Neural crest cell (in vitro differentiated cells): ENCODE measurements at regions not wholly inside any gene's neighbourhood (a gene's known extent, or its start where the extent isn't known, plus 50 kb on each side); places are given as distances from the start of the nearest gene placed in this dataset.

ENCODE experiments used
- DNase-seq: peaks from one replicate; pipeline ENCODE4 v3.0.0; 2021; ENCODE audit warnings: low read depth, mixed read lengths, low spot score
- H3K27ac Mint-ChIP-seq: one replicate; pipeline ENCODE4 v1.8.0; 2021; ENCODE audit warnings: mild to moderate bottlenecking, mixed read lengths; ENCODE audit not compliant: unreplicated experiment
- H3K27me3 Mint-ChIP-seq: 2 replicates; pipeline ENCODE4 v1.8.0; 2021; ENCODE audit warnings: low read depth, mild to moderate bottlenecking, mixed read lengths
- H3K36me3 Mint-ChIP-seq: 2 replicates; pipeline ENCODE4 v1.8.0; 2021; ENCODE audit warnings: low read depth, mild to moderate bottlenecking, mixed read lengths
- H3K4me1 Mint-ChIP-seq: 2 replicates; pipeline ENCODE4 v1.8.0; 2021; ENCODE audit warnings: mixed read lengths
- H3K4me3 Mint-ChIP-seq: one replicate; pipeline ENCODE4 v1.8.0; 2021; ENCODE audit warnings: mild to moderate bottlenecking, mixed read lengths
- H3K9me3 Mint-ChIP-seq: 2 replicates; pipeline ENCODE4 v1.8.0; 2021; ENCODE audit warnings: mixed read lengths
- CTCF ChIP-seq: fragments of 200-600 bp; sonication (generic); conservative IDR thresholded peaks from 2 replicates; pipeline ENCODE4 v1.5.0; 2021; ENCODE audit warnings: antibody characterized with exemption, mild to moderate bottlenecking

GRCh38 chr4:163673848-163674697 lies 179.6 kb downstream of the TMA16 start:
- no peak overlapping the region for H3K27ac Mint-ChIP-seq
- DNase-seq = no peak
- no peaks in the 10 kb centered on the region for H3K27me3 Mint-ChIP-seq
- H3K9me3 Mint-ChIP-seq = peaks cover 4% of the 10 kb centered on the region
- TF ChIP-seq CTCF = no peak
- no peaks in the 10 kb centered on the region for H3K36me3 Mint-ChIP-seq
- no peaks in the 10 kb centered on the region for H3K4me1 Mint-ChIP-seq
- H3K4me3 Mint-ChIP-seq = no peak overlapping the region

GRCh38 chr4:163679189-163679588 lies 184.7 kb downstream of the TMA16 start:
- Mint-ChIP-seq H3K36me3 (no peaks in the 10 kb centered on the region), H3K27me3 (no peaks in the 10 kb centered on the region), H3K4me1 (no peaks in the 10 kb centered on the region), H3K9me3 (no peaks in the 10 kb centered on the region), H3K27ac (no peak overlapping the region), H3K4me3 (no peak overlapping the region)
- TF ChIP-seq CTCF = peak; percentile 21
- no peak for DNase-seq

- Mint-ChIP-seq H3K9me3 (no peaks in the 10 kb centered on the region), H3K36me3 (no peaks in the 10 kb centered on the region), H3K4me1 (no peaks in the 10 kb centered on the region), H3K4me3 (no peak overlapping the region), H3K27ac (no peak overlapping the region), H3K27me3 (no peaks in the 10 kb centered on the region)
- no peak for DNase-seq
- TF ChIP-seq CTCF = no peak
Measured at GRCh38 chr4:163680386-163681098, 186.1 kb downstream of the TMA16 start.

- H3K9me3 Mint-ChIP-seq = no peaks in the 10 kb centered on the region
- no peaks in the 10 kb centered on the region for H3K36me3 Mint-ChIP-seq
- no peak overlapping the region for H3K4me3 Mint-ChIP-seq
- no peaks in the 10 kb centered on the region for H3K27me3 Mint-ChIP-seq
- peak; percentile 70 for TF ChIP-seq CTCF
- no peaks in the 10 kb centered on the region for H3K4me1 Mint-ChIP-seq
- no peak overlapping the region for H3K27ac Mint-ChIP-seq
- peak; percentile 7 for DNase-seq
Measured at GRCh38 chr4:163681208-163681821, 186.8 kb downstream of the TMA16 start.

GRCh38 chr4:163688856-163689255 lies 194.4 kb downstream of the TMA16 start:
- H3K27ac Mint-ChIP-seq = no peak overlapping the region
- H3K4me3 Mint-ChIP-seq = no peak overlapping the region
- TF ChIP-seq CTCF = no peak
- H3K36me3 Mint-ChIP-seq = no peaks in the 10 kb centered on the region
- H3K4me1 Mint-ChIP-seq = no peaks in the 10 kb centered on the region
- no peaks in the 10 kb centered on the region for H3K9me3 Mint-ChIP-seq
- DNase-seq = no peak
- H3K27me3 Mint-ChIP-seq = no peaks in the 10 kb centered on the region
